GM19397 (cell line): ENCODE measurements at regions not wholly inside any gene's neighbourhood (a gene's known extent, or its start where the extent isn't known, plus 50 kb on each side); places are given as distances from the start of the nearest gene placed in this dataset.

Source experiments
- ATAC-seq: cut with Tn5 transposase; IDR thresholded peaks from one replicate; pipeline ENCODE4 v1.9.1; 2021; ENCODE audit warnings: mild to moderate bottlenecking, moderate library complexity; ENCODE audit not compliant: unreplicated experiment

DNA sequence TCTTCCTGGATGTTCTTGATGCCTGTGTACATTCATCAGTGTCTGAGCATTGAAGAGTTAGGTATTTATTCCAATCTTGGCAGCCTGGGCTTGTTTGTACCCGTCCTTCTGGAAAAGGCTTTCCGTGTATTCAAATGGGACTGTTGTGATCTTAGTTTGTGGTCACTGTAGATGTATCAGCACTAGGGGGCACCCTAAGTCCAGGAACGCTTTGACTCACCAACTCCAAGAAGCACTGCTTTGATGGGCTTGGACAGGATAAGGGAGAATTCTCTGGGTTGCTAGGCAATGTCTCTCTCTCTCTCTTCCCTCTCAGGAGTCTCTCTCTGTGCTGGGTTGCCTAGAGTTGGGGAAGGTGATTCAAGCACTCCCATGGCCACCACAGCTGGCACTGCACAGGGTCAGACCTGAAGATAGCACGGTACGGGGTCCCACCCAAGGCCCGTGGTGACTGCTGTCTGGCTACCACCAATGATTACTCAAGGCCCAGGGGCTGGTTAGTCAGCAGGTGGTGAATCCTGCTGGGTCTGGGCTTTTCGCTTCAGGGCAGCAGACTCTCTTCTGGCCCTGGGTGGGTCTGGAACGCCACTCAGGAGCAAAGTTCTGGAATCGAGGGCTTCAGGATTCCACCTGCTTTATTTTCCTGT lies 211.1 kb upstream of the RGS6 start:
- ATAC-seq: no peak

DNA sequence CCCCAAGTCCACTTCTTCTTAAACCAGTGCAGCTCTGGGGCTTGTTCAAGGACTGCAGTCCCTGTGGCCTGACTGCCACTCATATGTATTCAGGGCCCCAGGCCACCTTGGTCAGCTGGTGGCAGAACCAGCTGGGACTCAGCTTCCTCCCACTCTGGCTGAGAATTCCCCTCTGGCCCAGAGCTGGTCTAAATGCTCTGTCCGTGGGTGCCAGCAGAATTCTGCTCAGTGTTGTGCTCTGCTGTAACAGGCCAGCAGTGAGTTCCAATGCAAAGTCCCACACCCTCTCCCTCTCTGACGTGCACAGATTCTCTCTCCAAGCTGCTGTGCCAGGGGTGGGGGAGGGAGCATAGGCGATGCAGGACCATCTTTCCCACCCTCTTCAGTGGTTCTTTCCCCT lies 210.4 kb upstream of the RGS6 start:
- no peak for ATAC-seq

DNA sequence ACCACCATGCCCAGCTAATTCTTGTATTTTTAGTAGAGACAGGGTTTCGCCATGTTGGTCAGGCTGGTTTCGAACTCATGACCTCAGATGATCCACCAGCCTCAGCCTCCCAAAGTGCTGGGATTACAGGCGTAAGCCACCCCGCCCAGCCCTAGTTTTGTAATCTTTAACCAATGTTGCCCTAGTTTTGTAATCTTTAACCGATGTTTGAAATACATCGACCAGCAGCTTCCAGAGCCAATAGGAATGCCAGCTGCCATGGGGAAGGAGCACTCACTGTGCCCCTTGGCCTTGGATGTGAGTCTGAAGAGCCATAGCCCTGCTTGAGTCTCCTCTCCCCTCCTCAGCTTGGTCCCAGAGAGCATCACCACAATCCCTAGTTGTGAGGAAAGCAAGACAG lies 209.3 kb upstream of the RGS6 start:
- ATAC-seq: no peak

DNA sequence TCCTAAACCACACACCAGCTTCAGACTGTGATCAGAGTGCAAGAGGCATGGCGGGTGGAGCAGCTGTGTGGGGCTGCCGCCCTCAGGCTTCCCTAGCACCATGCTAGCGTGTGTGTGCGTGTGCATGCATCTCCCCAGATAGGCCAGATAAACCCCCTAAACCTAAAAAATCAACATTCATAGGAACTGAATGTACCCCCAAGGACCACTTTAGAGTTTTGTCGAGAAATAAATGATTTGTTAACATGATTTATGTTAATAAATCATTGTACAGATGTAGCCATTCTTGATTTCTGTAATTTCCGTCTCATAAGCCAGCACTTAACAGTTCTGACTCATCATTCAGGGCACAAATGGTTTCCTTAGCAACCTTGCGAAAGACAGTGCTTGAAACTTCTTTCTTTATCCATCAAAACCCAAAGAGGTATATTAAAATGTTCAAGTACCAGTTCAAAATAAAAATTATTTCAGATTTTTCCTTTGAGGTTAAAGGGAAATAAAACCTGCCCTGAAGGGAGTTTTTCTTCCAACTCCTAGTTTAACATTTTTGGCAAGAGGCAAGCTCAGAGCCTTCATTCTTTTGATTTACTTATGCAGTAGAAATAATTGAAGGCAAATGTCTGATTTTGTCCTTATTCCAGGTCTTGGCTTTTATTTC lies 206.2 kb upstream of the RGS6 start:
- ATAC-seq: no peak

DNA sequence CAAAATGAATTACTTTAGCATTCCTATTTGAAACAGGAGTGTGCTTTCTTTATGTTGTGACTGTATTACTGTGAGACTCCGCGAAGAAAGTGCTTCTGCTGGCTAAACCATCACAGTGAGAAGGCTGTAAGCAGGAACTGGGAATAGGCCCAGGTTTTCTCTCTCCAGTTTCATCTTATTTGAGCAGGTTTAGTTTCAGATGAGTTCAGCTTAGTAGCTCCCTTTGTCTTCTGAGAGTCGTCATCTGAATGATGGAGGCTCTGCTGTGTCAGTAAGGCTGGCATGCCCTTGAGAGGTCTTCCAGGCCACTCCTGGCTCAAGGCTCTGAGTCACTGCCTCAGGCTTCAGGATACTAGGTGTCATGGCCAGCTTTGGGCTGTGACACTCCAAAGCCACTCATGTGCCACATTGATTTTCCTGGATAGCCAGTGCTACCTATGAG lies 205.6 kb upstream of the RGS6 start:
- ATAC-seq: no peak

DNA sequence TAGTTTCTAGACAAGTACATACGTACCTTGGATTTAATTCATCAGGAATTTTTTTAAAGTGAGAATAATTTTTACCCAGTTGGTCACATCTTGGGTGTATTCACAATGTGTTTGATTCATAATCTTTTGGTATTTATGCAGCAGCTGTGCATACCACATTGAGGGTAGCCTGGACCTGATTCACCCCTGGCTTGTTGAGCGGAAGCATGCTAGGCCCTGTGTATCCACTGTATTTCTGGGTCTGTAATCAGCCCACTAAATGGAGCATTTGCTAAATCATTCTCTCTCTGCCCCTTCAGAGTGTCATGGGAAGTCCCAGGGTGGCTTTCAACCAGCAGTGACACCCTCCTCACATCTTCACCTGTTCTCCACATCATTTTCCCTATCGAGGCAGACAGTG lies 203.8 kb upstream of the RGS6 start:
- ATAC-seq: no peak

DNA sequence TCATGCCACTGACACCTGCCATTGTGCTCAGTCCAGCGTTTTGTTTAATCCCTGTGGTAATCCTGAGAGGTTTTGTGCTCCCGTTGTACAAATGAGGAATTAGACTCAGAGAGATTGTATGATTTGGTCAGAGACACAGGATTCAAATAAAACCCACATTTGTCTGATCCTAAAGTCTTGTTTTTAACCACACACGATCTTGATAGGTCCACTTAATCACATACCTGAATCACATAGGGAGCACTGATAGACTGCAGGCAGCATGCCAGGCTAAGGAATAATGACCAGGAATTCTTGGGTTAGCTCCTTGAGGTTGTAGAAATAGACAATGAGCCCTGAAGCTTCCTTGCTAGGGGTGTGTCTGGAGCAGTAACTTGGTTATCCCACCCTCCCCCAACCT lies 202.6 kb upstream of the RGS6 start:
- no peak for ATAC-seq

DNA sequence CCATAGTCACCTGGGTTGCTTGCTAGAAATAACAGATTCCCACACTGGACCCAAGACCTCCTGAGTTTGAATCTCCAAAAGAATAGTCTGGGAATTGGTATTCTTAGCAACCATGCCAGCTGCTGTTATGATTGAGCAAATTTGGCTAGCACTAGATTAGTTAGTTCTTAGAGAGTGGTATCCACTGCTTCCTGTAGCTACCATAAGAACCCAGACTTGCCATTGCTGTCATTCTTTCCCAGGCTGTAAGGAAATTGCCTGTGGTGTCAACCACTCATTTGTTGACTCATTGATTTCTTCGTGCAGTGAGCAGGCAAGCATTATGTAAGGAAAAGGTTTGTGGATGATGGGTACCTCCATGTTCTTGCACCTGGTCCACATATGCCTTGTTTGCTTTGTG lies 201.8 kb upstream of the RGS6 start:
- no peak for ATAC-seq

DNA sequence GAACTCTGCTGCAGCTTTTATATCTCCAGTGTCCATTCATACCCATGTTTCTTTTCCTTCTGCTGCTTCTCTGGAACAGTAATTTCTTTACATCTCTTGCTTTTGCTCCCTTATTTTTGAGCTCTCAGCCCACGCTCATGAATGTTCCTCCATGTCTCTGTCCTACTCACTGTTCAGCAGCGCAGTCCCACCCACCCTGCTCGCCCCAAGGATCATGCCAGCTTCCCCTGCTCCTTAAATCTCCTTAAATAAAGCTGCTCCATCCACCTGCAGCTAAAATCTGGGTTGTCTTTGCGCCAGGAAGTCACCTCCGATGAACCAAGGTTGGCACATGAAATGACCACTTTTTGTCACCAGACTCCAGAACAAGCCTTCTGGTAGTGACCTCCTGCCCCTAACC lies 201.1 kb upstream of the RGS6 start:
- no peak for ATAC-seq

DNA sequence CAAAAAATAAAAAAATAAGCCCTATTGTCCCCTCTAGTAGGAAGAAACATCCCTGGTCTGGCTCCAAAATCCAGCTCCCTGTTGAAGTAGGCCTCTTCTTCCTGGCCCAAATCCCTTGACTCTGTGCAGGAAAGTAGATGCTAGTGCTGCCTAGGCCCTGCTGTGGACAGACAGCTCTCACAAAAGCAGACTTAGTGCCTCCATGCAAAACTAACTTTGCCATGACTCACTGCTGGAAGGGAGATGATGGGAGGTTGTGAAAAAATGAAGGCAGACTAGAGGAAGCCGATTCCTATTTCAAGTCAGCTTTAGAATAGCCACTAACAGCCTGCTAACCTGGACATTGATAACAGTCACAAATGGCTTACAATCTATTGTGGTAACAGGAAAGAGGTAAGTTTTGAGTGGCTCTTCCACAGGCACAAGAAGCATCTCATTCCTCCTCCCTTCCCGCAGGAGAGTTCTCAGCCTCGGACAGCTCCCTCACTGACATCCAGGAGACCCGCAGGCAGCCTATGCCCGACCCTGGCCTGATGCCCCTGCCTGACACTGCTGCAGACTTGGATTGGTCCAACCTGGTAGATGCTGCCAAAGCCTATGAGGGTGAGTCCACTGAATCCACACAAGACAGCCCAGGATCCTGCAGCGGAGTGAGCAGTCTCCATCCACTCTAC lies 198.9 kb upstream of the RGS6 start:
- no peak for ATAC-seq

DNA sequence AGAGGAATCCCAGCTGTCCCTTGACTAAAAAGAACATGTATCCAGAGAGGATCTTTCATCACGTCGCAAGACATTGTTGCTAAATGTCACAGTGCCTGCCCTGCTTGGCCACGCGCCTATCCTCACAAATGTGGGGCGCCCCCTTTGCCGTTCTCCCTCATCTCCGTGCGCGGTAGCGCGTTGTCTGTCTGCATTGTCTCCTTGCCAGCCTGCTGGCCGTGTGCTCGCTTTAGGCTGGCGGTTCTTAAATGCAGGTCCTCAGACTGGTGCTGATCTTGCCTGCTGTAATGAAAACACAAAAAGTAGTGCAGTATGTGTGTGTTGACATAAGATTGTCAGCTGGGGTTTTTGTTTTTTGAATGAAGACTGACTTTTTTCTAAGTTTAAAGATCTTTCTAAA lies 198.2 kb upstream of the RGS6 start:
- ATAC-seq: no peak

DNA sequence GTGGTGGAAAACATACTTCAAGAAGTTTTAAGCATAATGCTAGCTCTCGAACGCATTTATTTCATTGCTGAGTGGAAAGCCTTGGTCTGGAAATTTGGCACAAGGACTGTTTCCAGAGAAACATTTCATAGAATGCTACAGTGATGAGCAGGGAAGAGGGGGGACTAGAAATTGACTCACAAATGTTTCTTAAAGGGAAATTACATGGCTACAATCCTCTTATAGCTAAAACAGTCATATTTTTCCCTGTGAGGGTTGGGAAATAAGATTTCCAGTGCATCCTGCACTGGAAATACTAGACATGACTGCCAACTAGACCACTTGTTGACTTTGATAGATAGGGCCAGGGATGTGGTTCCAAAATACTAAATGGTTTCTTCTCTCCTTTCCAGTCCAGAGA lies 197.3 kb upstream of the RGS6 start:
- no peak for ATAC-seq

DNA sequence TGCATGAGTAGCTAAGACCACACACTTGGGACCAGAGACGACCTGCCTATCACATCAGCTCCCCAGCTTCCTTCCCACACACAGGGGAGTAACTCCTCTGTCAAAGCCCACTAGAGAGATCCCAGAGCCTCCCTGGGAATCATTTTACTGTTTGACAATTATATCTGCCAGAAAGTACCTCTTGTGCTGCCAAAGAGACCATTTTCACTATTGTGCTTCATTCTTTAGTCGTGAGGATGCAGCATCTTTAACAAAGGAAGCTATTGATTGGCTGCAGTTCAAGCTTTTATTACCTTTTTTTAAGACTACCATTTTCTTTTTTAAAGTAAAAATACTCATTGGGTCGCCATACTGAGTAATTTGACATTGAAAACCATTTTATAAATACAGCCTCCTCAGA lies 194.5 kb upstream of the RGS6 start:
- no peak for ATAC-seq

DNA sequence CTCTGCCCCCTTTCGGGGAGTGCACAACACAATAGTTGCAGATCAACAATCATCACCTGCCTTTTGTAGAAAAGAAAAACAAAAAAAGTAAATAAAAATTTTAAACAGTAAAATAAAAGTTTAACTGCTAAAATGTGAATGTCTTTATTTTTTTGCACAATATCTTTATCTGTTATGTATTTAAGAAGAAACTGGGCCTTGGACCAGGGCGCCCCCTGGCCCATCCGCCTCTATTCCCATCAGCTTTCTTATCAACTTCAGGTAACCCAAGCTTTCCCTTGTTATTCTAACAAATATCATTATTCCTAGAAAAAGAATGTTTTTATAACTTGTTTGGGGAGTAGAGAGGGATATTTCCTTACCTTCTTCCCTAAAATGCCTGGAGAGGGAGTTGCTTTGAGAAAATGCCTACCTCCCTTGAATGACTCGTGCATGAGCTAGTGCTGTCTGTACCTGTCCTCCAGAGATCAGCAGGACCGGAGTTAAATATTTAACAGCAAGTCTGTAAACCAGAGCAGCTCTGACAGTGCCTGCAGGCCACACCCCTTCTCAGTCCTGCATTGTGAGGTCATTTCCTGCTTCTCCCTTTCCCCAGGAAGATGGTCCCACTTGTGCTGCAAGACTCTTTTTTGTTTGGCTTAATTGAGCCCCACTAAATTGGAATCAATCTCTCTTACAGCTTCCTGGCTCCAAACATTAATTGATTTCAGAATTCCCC lies 192.8 kb upstream of the RGS6 start:
- ATAC-seq: no peak

DNA sequence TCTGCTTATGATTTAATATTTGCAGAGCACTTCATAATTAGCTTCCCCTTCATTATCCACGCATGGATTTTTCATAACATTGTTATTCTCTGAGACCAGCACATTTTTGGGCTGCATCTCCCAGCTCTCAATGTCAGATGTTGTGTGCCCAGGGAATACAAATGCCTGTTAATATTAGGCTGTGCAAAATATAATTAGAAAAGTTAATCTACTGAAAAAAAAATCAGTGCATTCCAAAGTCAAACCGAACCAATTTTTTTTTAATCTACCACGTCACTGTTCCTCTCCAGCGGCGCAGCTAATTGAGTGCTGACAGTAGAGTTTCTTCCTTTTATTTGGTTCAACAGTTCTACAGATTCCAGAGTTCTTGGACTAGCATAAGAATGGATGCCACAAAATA lies 191.0 kb upstream of the RGS6 start:
- no peak for ATAC-seq

DNA sequence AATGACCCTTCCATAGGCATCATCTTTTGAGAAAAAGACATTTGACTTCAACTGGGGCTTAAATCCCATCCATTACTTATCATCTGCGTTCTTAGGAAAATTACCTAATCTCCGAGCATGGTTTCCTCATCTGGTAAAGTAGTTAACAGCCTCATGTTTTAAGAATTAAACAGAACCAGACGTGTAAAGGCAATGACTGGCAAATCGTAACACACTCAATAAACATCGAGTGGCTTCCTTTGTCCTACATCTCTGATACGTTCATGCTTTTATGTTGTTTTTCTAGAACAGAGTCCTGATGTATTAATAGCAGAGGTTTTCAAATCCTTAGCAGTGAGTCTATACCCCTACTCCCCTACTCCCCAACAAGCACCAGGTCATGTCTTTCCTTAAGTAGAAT lies 189.7 kb upstream of the RGS6 start:
- ATAC-seq: no peak

DNA sequence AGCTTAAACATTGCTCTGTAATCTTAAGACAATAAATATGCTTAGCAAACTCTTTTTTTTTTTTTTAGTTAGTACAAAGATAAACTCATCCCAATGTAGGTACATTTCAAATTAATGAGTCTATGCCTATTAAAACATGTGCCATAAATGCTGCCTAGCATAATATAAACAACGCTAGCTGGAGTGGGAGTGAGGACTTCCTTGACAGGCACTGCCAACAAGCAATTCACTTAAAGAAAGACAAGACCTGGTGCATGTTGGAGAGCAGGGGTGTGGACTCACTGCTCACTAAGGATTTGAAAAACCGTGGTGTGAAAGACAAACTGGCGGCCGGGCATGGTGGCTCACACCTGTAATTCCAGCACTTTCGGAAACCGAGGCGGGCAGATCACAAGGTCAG lies 187.2 kb upstream of the RGS6 start:
- ATAC-seq: no peak

DNA sequence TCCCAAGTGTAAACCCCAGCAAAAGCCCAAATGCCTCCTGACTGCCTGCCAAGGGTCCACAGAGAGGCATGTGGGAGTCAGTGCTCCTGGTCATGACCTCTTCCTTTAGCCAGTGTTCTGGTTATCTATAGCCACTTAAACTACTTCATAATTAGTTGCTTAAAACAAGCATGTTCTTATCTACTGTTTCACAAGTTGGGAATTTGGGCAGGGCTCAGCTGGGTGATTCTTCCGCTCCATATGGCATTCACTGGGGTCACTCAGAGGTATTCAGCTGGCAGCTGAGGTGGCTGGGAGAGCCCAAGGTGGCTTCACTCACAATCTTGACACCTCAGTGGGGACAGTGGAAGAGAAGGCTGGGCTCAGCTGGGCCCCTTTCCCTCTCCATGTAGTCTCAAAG lies 184.0 kb upstream of the RGS6 start:
- no peak for ATAC-seq

DNA sequence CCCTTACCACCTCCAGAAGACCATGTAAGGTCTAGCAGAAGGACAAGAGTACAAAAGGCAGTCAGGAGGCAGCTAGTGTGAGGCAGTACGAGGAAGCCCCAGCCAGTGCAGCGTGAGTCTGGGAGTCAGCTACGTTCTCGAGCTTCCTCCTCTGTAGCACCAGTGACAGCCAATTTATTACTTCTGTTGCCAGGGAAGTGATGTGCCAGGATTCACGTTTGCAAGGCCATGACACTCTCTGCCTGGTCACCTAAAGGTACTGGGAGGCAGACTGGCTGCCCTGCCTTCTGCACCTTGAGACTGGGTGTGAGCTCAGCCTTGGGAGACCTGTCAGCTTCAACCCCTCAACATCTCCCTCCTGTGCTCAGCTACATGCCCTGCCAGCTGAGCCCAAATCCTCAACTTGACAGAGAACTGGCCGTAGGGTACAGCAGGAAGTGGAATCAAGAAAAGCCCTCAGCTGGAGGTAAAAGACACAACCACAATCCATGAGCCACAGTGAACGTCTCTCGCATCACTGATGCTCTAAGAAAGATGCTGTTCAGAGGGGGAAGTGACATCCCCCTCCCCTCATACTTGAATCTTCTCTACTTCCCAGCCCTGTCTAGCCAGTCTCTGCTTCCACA lies 182.5 kb upstream of the RGS6 start:
- ATAC-seq: no peak

DNA sequence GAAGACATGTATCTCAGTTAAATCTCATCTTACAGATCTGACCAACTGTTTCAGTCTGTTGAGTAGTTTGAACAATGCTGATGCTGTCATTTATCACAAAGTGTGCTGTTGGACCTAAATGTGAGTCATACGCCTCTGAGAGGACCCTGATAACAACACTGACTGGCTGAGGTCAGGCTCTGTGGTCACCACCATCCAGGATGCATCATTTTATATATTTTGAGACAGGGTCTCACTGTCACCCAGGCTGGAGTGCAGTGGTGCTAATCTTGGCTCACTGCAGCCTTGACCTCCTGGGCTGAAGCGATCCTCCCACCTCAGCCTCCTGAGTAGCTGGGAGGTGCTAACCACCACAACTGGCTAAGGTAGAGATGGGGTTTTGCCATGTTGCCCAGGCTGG lies 181.0 kb upstream of the RGS6 start:
- no peak for ATAC-seq

DNA sequence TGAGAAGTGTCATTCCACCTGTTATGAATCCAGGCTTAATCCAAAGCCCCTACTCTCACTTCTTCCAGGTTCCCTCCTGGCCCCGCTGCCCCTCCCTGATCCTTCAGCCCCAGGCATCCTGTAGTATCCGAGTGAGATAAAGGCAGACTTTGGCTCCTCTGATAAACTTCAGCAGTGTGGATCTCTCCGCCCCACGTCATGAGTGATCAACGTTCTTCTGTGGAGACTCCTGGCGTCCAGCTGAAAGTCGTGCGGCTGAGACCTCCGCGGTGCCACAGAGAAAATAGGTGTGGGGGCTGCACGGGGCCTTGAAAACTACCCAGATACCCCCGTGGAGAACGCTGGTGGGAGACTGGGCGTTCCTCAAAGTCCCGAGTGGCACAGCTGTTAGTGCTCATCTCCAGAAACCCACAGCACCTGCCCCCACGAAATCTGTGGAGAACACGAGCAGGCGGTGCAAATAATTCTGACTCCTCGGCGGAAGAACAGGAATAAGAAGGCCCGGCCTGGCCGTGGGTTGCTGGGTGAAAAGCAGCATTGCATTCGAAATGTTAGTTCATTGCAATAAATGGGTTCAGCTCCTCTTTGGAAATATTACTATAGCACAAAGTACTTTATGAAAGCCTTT lies 180.0 kb upstream of the RGS6 start:
- no peak for ATAC-seq
